HUES64 (cell line): ENCODE measurements at regions not wholly inside any gene's neighbourhood (a gene's known extent, or its start where the extent isn't known, plus 50 kb on each side); places are given as distances from the start of the nearest gene placed in this dataset.

Experiments used
- H3K27ac ChIP-seq: 2 replicates; pipeline ENCODE4 v1.7.0; 2013; ENCODE audit warnings: low read depth, low read length, inconsistent platforms
- H3K27me3 ChIP-seq: 2 replicates; pipeline ENCODE4 v1.6.1; 2013; ENCODE audit warnings: mild to moderate bottlenecking, low read length; ENCODE audit not compliant: insufficient read depth
- H3K36me3 ChIP-seq: 2 replicates; pipeline ENCODE4 v1.6.1; 2013; ENCODE audit warnings: mild to moderate bottlenecking, low read length; ENCODE audit not compliant: insufficient read depth
- H3K4me1 ChIP-seq: 2 replicates; pipeline ENCODE4 v1.6.1; 2013; ENCODE audit warnings: mild to moderate bottlenecking, low read length, moderate library complexity; ENCODE audit not compliant: insufficient read depth
- H3K4me3 ChIP-seq: 2 replicates; pipeline ENCODE4 v1.5.1; 2013; ENCODE audit warnings: mild to moderate bottlenecking, low read length, moderate library complexity
- H3K9ac ChIP-seq: 2 replicates; pipeline ENCODE4 v1.6.1; 2013; ENCODE audit warnings: mild to moderate bottlenecking, low read depth, low read length
- H3K9me3 ChIP-seq: 2 replicates; pipeline ENCODE4 v1.6.1; 2013; ENCODE audit warnings: low read depth, low read length; ENCODE audit not compliant: insufficient read depth
- WGBS: fragments of 150-250, 120-280 bp; methylation state at CpG from one replicate; pipeline ENCODE4 v1.1.7; 2013; ENCODE audit warnings: missing lambda C conversion rate; 5-methylcytosine and 5-hydroxymethylcytosine counted together

DNA sequence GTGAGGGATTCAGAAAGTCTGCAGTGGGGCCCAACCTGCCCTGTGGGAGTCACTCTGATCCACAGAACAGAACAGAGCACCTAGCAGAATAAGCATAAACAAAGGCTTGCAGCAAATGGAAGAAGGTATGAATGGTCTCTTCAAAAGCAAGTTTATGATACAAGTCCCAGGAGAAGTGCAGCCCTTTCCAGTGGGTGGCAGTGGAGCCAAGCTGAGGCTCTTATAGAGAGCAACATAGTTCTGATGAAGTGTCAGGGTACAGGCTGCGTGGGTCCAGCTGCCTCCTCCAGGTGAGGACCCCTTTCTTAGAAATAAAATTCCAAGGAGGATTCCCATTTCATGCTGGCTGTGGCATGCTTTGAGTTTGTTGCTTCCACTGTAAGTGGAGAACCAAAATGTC, 88.8 kb upstream of the PAK3 start:
- Histone ChIP-seq H3K9me3 (no peaks in the 10 kb centered on the region), H3K27me3 (no peaks in the 10 kb centered on the region), H3K4me1 (peaks cover 13% of the 10 kb centered on the region; the same call in 1 of the 2 replicates), H3K9ac (no peak overlapping the region), H3K27ac (no peak overlapping the region), H3K4me3 (no peak overlapping the region), H3K36me3 (no peaks in the 10 kb centered on the region)
- 91% methylated on average over 1 of the region's 1 CpG for WGBS

GRCh38 chrX:111006116-111006515, 89.9 kb upstream of the PAK3 start:
- H3K36me3 ChIP-seq = no peaks in the 10 kb centered on the region
- H3K4me3 ChIP-seq = no peak overlapping the region
- no peak overlapping the region for H3K27ac ChIP-seq
- no peaks in the 10 kb centered on the region for H3K27me3 ChIP-seq
- peaks cover 13% of the 10 kb centered on the region; the same call in 1 of the 2 replicates for H3K4me1 ChIP-seq
- WGBS = 94% methylated on average over 2 of the region's 2 CpGs
- no peak overlapping the region for H3K9ac ChIP-seq
- H3K9me3 ChIP-seq = no peaks in the 10 kb centered on the region

DNA sequence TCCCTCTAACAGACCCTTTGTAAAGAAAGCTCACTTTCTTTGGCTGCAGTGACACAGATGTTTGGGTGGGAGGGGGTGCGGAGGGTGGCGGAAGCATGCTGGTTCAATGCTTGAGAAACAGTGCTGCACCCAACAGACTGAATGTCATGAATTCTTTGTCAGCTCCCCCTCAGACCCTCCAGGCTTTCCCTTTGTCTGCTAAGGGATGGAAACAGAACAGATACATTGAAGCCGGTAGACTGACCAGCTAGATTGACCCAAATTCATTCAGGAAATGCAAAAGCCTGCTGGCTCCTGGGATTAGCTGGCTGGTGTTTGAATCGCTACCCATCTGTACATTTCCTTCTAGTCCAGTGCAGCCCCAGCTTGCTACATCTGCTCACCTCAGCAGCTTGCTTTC, 90.8 kb upstream of the PAK3 start:
- no peak overlapping the region for H3K4me3 ChIP-seq
- 80% methylated on average over 3 of the region's 4 CpGs for WGBS
- H3K27ac ChIP-seq = no peak overlapping the region
- peaks cover 13% of the 10 kb centered on the region; the same call in 1 of the 2 replicates for H3K4me1 ChIP-seq
- H3K27me3 ChIP-seq = no peaks in the 10 kb centered on the region
- H3K36me3 ChIP-seq = no peaks in the 10 kb centered on the region
- H3K9me3 ChIP-seq = no peaks in the 10 kb centered on the region
- H3K9ac ChIP-seq = no peak overlapping the region

DNA sequence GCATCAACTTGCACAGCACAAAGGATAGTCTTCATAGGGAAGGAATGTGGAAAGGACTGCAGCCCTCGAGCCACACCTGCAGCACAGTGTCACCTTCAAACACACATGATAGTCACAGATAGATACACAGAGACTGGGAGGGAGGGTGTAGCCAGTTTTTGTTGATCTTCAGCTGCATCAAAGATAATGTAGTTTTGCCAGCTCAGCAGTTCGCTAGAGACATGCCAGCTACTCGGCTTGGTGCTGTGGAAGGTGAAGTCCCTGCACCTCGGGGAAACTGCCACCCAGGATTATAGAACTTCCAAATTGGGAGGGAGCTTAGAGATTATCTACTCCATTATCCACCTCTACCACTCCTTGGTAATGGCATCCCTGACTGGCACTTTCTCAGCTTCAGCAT, 92.9 kb upstream of the PAK3 start:
- H3K4me3 ChIP-seq = no peak overlapping the region
- H3K9me3 ChIP-seq = no peaks in the 10 kb centered on the region
- H3K4me1 ChIP-seq = peaks cover 13% of the 10 kb centered on the region; the same call in 1 of the 2 replicates
- no peak overlapping the region for H3K27ac ChIP-seq
- WGBS = 95% methylated on average over 3 of the region's 4 CpGs
- H3K9ac ChIP-seq = no peak overlapping the region
- no peaks in the 10 kb centered on the region for H3K36me3 ChIP-seq
- no peaks in the 10 kb centered on the region for H3K27me3 ChIP-seq

GRCh38 chrX:110992611-110993010, 103.4 kb upstream of the PAK3 start:
- H3K36me3 ChIP-seq = no peaks in the 10 kb centered on the region

GRCh38 chrX:110989869-110990268, 106.1 kb upstream of the PAK3 start:
- no peak overlapping the region for H3K4me3 ChIP-seq
- no peaks in the 10 kb centered on the region for H3K27me3 ChIP-seq
- no peak overlapping the region for H3K27ac ChIP-seq
- H3K9me3 ChIP-seq = no peaks in the 10 kb centered on the region
- no peaks in the 10 kb centered on the region for H3K36me3 ChIP-seq
- 93% methylated on average over 4 of the region's 6 CpGs for WGBS
- H3K9ac ChIP-seq = no peak overlapping the region
- no peaks in the 10 kb centered on the region for H3K4me1 ChIP-seq

More at GRCh38 chrX:110992611-110993010, 103.4 kb upstream of the PAK3 start:
- no peaks in the 10 kb centered on the region for H3K4me1 ChIP-seq
- H3K27me3 ChIP-seq = no peaks in the 10 kb centered on the region
- no peak overlapping the region for H3K4me3 ChIP-seq
- no peak overlapping the region for H3K27ac ChIP-seq
- no peaks in the 10 kb centered on the region for H3K9me3 ChIP-seq
- H3K9ac ChIP-seq = no peak overlapping the region
- 23% methylated on average over 6 of the region's 8 CpGs for WGBS

- H3K36me3 ChIP-seq = no peaks in the 10 kb centered on the region
- H3K4me1 ChIP-seq = no peaks in the 10 kb centered on the region
- 95% methylated on average over 2 of the region's 3 CpGs for WGBS
- no peak overlapping the region for H3K9ac ChIP-seq
- H3K4me3 ChIP-seq = no peak overlapping the region
- H3K9me3 ChIP-seq = no peaks in the 10 kb centered on the region
- no peaks in the 10 kb centered on the region for H3K27me3 ChIP-seq
- no peak overlapping the region for H3K27ac ChIP-seq
These were observed 106.5 kb upstream of the PAK3 start for GRCh38 chrX:110989447-110989846.

GRCh38 chrX:110987292-110987691, 108.7 kb upstream of the PAK3 start:
- no peaks in the 10 kb centered on the region for H3K9me3 ChIP-seq
- 39% methylated on average over 2 of the region's 3 CpGs for WGBS
- no peak overlapping the region for H3K4me3 ChIP-seq
- no peaks in the 10 kb centered on the region for H3K36me3 ChIP-seq
- no peak overlapping the region for H3K27ac ChIP-seq
- H3K27me3 ChIP-seq = no peaks in the 10 kb centered on the region
- H3K4me1 ChIP-seq = no peaks in the 10 kb centered on the region
- no peak overlapping the region for H3K9ac ChIP-seq

DNA sequence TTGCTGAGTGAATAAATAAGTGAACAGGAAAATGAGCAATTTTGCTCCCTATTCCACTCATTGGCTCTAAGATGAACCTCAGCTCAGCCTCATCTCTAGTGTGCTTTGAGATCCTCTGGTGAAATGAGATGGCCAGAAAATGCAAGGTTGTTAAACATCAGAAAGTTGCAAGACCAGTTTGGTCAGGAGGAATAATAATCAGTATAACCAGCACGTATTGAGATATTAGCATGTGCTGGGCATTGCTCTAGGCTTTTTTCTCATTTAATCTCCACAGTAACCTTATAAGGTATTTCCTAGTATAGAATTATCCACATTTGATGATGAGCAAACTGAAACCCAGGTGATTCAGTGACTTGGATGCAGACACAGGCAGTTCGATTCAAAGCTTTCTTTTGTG, 110.5 kb upstream of the PAK3 start:
- Histone ChIP-seq H3K27me3 (no peaks in the 10 kb centered on the region), H3K4me1 (no peaks in the 10 kb centered on the region)
- WGBS = no CpG with 5 or more reads among the region's 2 CpGs

GRCh38 chrX:110983024-110983423, 113.0 kb upstream of the PAK3 start:
- WGBS = 81% methylated on average over 2 of the region's 2 CpGs
- Histone ChIP-seq H3K4me3 (no peak overlapping the region), H3K36me3 (no peaks in the 10 kb centered on the region), H3K4me1 (no peaks in the 10 kb centered on the region), H3K9ac (no peak overlapping the region), H3K27ac (no peak overlapping the region), H3K9me3 (no peaks in the 10 kb centered on the region), H3K27me3 (no peaks in the 10 kb centered on the region)

More for the DNA sequence above, 110.5 kb upstream of the PAK3 start:
- Histone ChIP-seq H3K36me3 (no peaks in the 10 kb centered on the region), H3K9ac (no peak overlapping the region), H3K27ac (no peak overlapping the region), H3K4me3 (no peak overlapping the region), H3K9me3 (no peaks in the 10 kb centered on the region)

DNA sequence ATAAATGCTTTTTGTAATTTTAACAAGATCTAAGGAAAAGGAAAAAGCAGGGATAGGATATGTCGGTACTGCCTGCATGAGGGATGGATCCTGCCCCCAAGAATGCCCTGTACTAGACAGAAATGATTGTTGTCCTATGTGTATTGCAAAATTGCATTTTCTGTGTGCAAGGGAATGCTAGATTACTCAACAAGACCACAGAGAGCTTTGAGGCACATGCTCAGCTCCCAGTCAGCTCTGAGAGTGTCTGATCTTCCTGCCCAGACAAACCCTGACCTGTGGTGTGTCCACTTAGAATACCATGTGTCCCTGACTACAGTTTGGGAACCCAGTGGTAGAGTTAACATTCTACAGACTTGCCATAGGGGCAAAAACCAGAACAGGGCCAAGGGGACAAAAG, 129.2 kb upstream of the PAK3 start:
- H3K4me3 ChIP-seq = no peak overlapping the region
- no peaks in the 10 kb centered on the region for H3K27me3 ChIP-seq
- no peak overlapping the region for H3K9ac ChIP-seq
- no peaks in the 10 kb centered on the region for H3K36me3 ChIP-seq
- H3K4me1 ChIP-seq = peaks cover 26% of the 10 kb centered on the region
- 93% methylated on average over 1 of the region's 1 CpG for WGBS
- no peak overlapping the region for H3K27ac ChIP-seq
- no peaks in the 10 kb centered on the region for H3K9me3 ChIP-seq

- H3K27me3 ChIP-seq = no peaks in the 10 kb centered on the region
- peaks cover 26% of the 10 kb centered on the region for H3K4me1 ChIP-seq
- H3K27ac ChIP-seq = no peak overlapping the region
- WGBS = 100% methylated on average over 1 of the region's 1 CpG
- no peaks in the 10 kb centered on the region for H3K9me3 ChIP-seq
- H3K36me3 ChIP-seq = no peaks in the 10 kb centered on the region
- H3K4me3 ChIP-seq = no peak overlapping the region
- no peak overlapping the region for H3K9ac ChIP-seq
These were observed 129.9 kb upstream of the PAK3 start for GRCh38 chrX:110966091-110966454.
